ENCODE measurements at regions not wholly inside any gene's neighbourhood (a gene's known extent, or its start where the extent isn't known, plus 50 kb on each side); places are given as distances from the start of the nearest gene placed in this dataset.

GRCh38 chr12:90683871-90684270 lies 271.1 kb downstream of the CCER1 start:
- no peak overlapping the region for H3K4me3 ChIP-seq
- DNase-seq (ENCODE audit: low spot score in 2 of 2) = no peak
- intact Hi-C loops (cut with DNase I; ENCODE audit: low total_unique reads) = no loop called here
- H3K36me3 ChIP-seq = no peaks in the 10 kb centered on the region
- H3K9me3 ChIP-seq = no peaks in the 10 kb centered on the region
- H3K27me3 ChIP-seq = no peaks in the 10 kb centered on the region
- no peaks in the 10 kb centered on the region for H3K4me1 ChIP-seq
- no peak overlapping the region for H3K27ac ChIP-seq
- TF ChIP-seq POLR2AphosphoS5 (IDR thresholded peaks at IDR 0.05) = no peak

- Histone ChIP-seq H3K36me3 (no peaks in the 10 kb centered on the region), H3K27me3 (no peaks in the 10 kb centered on the region), H3K4me1 (no peaks in the 10 kb centered on the region), H3K27ac (no peak overlapping the region), H3K9me3 (no peaks in the 10 kb centered on the region), H3K4me3 (no peak overlapping the region)
- DNase-seq (ENCODE audit: low spot score in 2 of 2) = no peak
- intact Hi-C loops (cut with DNase I; ENCODE audit: low total_unique reads) = no loop called here
- TF ChIP-seq POLR2AphosphoS5 (IDR thresholded peaks at IDR 0.05) (no peak), POLR2A (IDR thresholded peaks at IDR 0.05) (no peak)
- TF ChIP-seq, protein P1, sequence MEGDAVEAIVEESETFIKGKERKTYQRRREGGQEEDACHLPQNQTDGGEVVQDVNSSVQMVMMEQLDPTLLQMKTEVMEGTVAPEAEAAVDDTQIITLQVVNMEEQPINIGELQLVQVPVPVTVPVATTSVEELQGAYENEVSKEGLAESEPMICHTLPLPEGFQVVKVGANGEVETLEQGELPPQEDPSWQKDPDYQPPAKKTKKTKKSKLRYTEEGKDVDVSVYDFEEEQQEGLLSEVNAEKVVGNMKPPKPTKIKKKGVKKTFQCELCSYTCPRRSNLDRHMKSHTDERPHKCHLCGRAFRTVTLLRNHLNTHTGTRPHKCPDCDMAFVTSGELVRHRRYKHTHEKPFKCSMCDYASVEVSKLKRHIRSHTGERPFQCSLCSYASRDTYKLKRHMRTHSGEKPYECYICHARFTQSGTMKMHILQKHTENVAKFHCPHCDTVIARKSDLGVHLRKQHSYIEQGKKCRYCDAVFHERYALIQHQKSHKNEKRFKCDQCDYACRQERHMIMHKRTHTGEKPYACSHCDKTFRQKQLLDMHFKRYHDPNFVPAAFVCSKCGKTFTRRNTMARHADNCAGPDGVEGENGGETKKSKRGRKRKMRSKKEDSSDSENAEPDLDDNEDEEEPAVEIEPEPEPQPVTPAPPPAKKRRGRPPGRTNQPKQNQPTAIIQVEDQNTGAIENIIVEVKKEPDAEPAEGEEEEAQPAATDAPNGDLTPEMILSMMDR (IDR thresholded peaks at IDR 0.05) = no peak
Measured at GRCh38 chr12:90682398-90682797, 272.6 kb downstream of the CCER1 start.

DNA sequence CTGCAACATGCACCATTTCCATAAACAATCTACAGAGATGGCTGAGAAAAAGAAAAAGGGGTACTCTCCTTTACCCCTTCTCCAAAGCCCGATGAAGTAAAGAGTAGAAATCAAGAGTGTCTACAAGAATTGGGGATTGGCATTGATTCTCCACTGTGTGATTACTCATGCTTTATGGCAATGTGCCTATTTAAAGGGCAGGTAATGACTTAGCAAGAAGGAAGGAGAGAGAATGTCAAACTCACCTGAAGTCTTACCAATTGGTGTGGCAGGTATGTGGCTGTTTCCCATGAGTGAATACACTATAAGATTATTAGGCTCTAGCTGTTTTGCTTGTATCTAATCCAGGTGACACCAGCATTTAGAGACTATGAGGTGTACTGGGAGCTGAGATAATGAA lies 275.3 kb downstream of the CCER1 start:
- Histone ChIP-seq H3K36me3 (no peaks in the 10 kb centered on the region), H3K4me1 (no peaks in the 10 kb centered on the region), H3K9me3 (no peaks in the 10 kb centered on the region), H3K27me3 (no peaks in the 10 kb centered on the region), H3K4me3 (no peak overlapping the region), H3K27ac (no peak overlapping the region)
- TF ChIP-seq POLR2A (IDR thresholded peaks at IDR 0.05) (no peak), POLR2AphosphoS5 (IDR thresholded peaks at IDR 0.05) (no peak)
- TF ChIP-seq, protein P1 (IDR thresholded peaks at IDR 0.05) = no peak
- intact Hi-C loops (cut with DNase I; ENCODE audit: low total_unique reads) = no loop called here
- no peak for DNase-seq (ENCODE audit: low spot score in 2 of 2)

DNA sequence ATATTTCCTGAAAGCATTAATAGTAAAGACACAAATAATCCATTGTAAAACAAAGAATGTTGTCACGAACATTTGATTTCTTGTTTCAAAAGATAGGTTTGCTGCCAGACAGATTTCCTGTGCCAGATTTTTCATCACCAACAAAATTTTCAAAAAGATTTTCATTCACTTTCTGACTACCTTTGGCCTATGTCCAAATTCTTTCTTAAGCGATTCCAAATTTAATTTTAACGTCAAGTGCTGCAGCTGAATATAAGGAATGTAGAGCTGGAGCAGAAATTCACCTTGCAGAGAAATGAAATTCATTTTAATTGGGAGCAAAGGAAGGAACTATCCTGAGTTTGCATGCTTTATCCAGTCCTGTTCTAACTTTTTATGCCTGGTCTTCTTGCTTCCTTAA lies 277.4 kb downstream of the CCER1 start:
- intact Hi-C loops (cut with DNase I; ENCODE audit: low total_unique reads) = no loop called here
- Histone ChIP-seq H3K4me1 (no peaks in the 10 kb centered on the region), H3K9me3 (no peaks in the 10 kb centered on the region), H3K27me3 (no peaks in the 10 kb centered on the region), H3K36me3 (no peaks in the 10 kb centered on the region), H3K27ac (no peak overlapping the region), H3K4me3 (no peak overlapping the region)
- DNase-seq (ENCODE audit: low spot score in 2 of 2) = no peak
- TF ChIP-seq, protein P1 (IDR thresholded peaks at IDR 0.05) = no peak
- TF ChIP-seq POLR2AphosphoS5 (IDR thresholded peaks at IDR 0.05) = no peak
- no peak for TF ChIP-seq POLR2A (IDR thresholded peaks at IDR 0.05)

- Histone ChIP-seq H3K9me3 (no peaks in the 10 kb centered on the region), H3K27me3 (no peaks in the 10 kb centered on the region), H3K36me3 (no peaks in the 10 kb centered on the region), H3K4me1 (no peaks in the 10 kb centered on the region), H3K27ac (no peak overlapping the region), H3K4me3 (no peak overlapping the region)
- no peak for DNase-seq (ENCODE audit: low spot score in 2 of 2)
- intact Hi-C loops (cut with DNase I; ENCODE audit: low total_unique reads) = no loop called here
- TF ChIP-seq POLR2AphosphoS5 (IDR thresholded peaks at IDR 0.05) (no peak), POLR2A (IDR thresholded peaks at IDR 0.05) (no peak)
- TF ChIP-seq, protein P1 (IDR thresholded peaks at IDR 0.05) = no peak
Measured at GRCh38 chr12:90677055-90677454, 277.9 kb downstream of the CCER1 start.

DNA sequence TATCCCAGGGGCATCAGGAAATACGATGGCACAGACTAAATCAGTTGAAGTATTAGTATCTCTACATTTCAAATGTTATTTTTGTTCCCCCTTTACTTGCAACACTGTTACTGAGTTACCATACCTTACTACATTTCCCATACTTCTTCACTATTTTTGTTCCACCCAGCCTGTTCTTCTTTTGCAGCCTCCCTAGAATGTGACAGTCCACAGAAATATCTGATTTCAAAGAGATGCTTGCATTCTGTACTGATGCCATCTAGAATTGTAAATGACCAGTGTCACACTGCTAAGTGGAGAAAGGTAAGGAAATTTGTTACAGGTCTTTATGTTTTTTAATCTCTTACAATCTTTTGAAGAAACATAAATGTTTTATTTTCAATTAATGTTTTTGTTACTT lies 279.9 kb downstream of the CCER1 start:
- Histone ChIP-seq H3K4me3 (no peak overlapping the region), H3K27me3 (no peaks in the 10 kb centered on the region), H3K27ac (no peak overlapping the region), H3K9me3 (no peaks in the 10 kb centered on the region), H3K4me1 (no peaks in the 10 kb centered on the region), H3K36me3 (no peaks in the 10 kb centered on the region)
- DNase-seq (ENCODE audit: low spot score in 2 of 2) = no peak
- intact Hi-C loops (cut with DNase I; ENCODE audit: low total_unique reads) = no loop called here
- TF ChIP-seq, protein P1 (IDR thresholded peaks at IDR 0.05) = no peak
- TF ChIP-seq POLR2AphosphoS5 (IDR thresholded peaks at IDR 0.05) (no peak), POLR2A (IDR thresholded peaks at IDR 0.05) (no peak)
